AG09319 (cell line): ENCODE measurements at regions not wholly inside any gene's neighbourhood (a gene's known extent, or its start where the extent isn't known, plus 50 kb on each side); places are given as distances from the start of the nearest gene placed in this dataset.
A peak's percentile ranks its signal among the peaks of the same experiment; 100 is the strongest.

ENCODE experiments used
- DNase-seq: peaks from one replicate; pipeline ENCODE4 v3.0.0-alpha.2; 2010; ENCODE audit warnings: low read depth; ENCODE audit errors: extremely low read depth
- TF ChIP-seq, protein P1 (sequence below): IDR thresholded peaks from 2 replicates; pipeline ENCODE4 v1.5.1; 2011; ENCODE audit warnings: low read depth, mild to moderate bottlenecking, inconsistent platforms, low read length, moderate library complexity

- TF ChIP-seq, protein P1, sequence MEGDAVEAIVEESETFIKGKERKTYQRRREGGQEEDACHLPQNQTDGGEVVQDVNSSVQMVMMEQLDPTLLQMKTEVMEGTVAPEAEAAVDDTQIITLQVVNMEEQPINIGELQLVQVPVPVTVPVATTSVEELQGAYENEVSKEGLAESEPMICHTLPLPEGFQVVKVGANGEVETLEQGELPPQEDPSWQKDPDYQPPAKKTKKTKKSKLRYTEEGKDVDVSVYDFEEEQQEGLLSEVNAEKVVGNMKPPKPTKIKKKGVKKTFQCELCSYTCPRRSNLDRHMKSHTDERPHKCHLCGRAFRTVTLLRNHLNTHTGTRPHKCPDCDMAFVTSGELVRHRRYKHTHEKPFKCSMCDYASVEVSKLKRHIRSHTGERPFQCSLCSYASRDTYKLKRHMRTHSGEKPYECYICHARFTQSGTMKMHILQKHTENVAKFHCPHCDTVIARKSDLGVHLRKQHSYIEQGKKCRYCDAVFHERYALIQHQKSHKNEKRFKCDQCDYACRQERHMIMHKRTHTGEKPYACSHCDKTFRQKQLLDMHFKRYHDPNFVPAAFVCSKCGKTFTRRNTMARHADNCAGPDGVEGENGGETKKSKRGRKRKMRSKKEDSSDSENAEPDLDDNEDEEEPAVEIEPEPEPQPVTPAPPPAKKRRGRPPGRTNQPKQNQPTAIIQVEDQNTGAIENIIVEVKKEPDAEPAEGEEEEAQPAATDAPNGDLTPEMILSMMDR: no peak
- no peak for DNase-seq
Measured at GRCh38 chr17:70610161-70610560, 440.8 kb downstream of the KCNJ2 start.

- TF ChIP-seq, protein P1: no peak
- no peak for DNase-seq
Measured at GRCh38 chr17:70613681-70614080, 444.3 kb downstream of the KCNJ2 start.

DNA sequence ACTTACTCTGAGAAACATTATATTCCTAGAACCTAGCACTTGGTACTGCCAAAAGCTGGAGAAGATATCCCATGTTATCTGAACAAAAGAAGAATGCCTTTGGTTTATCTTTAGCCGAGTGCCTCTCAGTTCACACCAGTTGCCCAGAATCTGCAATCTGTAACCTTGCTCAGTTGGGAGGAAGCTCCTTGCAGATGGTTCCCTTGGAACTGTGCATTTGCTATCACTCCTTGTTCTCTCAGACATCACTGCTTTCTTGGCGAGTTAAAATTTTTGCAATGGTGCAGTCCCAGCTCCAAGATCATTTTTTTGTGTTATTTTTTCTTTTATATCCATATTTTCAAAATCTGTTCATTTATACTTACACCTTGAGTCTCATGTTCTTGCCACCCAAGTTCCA lies 446.5 kb downstream of the KCNJ2 start:
- DNase-seq: no peak
- TF ChIP-seq, protein P1: no peak

- no peak for DNase-seq
- TF ChIP-seq, protein P1: no peak
Measured at GRCh38 chr17:70618641-70619040, 449.3 kb downstream of the KCNJ2 start.

- DNase-seq: no peak
- TF ChIP-seq, protein P1: no peak
Measured at GRCh38 chr17:70621566-70621965, 452.2 kb downstream of the KCNJ2 start.

DNA sequence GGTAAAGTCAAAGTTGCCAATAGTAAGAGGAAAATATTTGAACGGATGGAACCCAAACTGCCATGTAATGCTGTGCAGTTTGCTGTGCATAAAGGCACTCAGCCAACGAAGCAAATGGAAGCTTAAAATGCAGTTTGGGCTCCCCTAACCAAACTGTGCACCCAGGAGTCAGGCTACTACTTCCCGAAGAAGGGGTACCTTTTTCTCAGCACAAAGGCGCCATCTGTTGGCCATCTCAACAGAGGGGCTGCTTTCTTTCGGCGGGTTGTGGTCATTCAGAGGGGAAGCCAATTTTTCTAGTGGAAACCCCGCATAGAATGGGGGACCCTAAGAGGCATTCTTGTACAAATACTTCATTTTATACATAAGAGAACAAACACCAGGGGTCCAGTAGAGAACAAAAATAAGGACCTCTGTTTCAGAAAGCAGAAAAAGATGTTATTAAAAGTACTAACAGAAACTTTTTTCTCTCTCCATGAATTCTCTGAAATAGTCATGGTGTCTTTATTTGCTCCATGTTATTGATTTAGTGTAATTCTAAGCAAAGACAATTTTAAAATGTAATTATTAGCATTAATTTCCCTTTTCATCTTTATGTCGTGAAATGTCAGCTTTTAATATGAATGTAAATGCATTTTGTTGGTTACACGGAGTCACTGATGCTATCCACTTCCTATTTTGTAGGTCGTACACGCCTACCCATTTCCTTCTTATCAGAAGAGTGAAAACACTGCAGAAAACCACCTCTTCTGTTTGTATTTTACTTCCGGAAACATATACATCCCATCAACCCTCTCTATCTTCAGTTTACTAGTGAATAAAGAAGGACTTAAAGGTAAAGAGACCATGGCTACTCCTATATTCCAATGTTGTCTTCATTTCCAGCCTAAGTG lies 453.3 kb downstream of the KCNJ2 start:
- DNase-seq: no peak
- TF ChIP-seq, protein P1: peak; percentile 69

DNA sequence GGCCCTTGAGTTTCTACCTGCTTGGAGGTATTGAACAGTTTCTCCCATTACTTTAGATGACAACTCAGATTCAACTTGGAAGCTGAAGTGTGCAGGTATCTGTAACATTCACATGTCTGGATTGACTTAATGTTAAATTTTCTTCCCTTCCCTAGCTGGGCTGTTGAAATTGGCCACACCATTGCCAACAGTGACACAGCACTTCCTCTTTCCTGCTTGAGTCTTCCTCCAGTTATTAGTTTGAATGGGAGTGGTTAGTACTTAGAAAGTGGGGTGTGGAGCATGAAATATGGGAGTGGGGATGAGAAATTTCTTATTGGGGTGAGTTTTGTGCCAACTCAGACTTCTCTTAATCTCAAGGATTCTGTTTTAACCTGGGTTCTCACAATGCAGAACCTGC lies 454.9 kb downstream of the KCNJ2 start:
- DNase-seq: no peak
- TF ChIP-seq, protein P1: no peak
